ENCODE measurements at regions not wholly inside any gene's neighbourhood (a gene's known extent, or its start where the extent isn't known, plus 50 kb on each side); places are given as distances from the start of the nearest gene placed in this dataset.
"Not testable (repeated sequence)": the region's sequence is repeated elsewhere in the genome, so short reads cannot be mapped to it uniquely, and the experiment has no call there.

DNA sequence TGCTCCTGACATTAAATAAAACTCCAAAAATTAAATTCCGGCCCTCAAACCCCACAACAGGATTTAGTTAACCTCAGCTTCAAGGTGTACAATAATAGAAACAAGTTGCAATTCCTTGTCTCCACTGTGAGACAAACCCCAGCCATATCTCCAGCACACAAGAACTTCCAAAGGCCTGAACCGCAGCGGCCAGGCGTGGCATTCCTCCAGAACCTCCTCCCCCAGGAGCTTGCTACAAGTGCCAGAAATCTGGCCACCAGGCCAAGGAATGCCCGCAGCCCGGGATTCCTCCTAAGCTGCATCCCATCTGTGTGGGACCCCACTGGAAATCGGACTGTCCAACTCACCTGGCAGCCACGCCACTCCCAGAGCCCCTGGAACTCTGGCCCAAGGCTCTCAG is 105.0 kb upstream of the UST start:
- not testable (repeated sequence) for TF ChIP-seq POLR2A, CTCF (IDR thresholded peaks at IDR 0.05)
